Hindlimb muscle (tissue), 1 donor: ENCODE measurements at regions not wholly inside any gene's neighbourhood (a gene's known extent, or its start where the extent isn't known, plus 50 kb on each side); places are given as distances from the start of the nearest gene placed in this dataset.
"Not testable (repeated sequence)": the region's sequence is repeated elsewhere in the genome, so short reads cannot be mapped to it uniquely, and the experiment has no call there.

Experiments
- DNase-seq: peaks from one replicate; pipeline ENCODE4 v3.0.0-alpha.2; 2013

- DNase-seq = no peak
These were observed 369.6 kb upstream of the SLC7A11 start for GRCh38 chr4:138611721-138612120.

DNA sequence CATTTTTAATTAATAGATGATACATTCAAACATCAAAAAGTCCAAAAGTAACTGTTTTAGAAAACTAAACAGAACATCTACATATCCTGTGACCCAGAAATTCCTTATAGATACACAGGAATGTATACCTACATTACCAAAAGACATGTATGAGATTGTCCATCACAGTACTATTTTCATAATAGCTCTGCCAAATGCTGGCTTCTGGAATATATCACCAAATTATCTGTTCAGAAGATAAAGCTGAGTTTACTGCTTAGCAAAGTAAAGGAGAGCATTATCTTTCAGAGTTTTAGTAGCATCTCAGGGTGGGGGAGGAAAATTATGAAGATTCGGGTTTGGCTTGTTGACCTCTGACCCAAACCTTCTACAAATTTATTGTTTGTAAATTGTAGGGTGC, 368.9 kb upstream of the SLC7A11 start:
- DNase-seq = no peak

GRCh38 chr4:138609943-138610350, 367.8 kb upstream of the SLC7A11 start:
- DNase-seq = no peak

DNA sequence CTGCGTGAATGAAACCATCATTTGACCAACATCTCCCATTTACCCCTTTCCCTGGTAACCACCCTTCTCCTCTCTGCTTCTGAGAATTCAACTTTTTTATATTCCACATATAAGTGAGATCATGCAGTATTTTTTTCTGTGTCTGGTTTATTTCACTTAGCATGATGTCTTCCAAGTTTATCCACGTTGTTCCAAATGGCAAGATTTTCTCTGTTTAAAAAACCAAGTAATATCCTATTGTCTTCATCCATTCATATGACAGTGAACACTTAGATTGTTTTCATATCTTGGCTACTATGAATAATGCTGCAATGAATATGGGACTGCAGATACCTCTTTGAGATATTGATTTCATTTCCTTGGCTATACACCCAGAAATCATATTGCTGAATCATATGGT, 362.4 kb upstream of the SLC7A11 start:
- no peak for DNase-seq

DNA sequence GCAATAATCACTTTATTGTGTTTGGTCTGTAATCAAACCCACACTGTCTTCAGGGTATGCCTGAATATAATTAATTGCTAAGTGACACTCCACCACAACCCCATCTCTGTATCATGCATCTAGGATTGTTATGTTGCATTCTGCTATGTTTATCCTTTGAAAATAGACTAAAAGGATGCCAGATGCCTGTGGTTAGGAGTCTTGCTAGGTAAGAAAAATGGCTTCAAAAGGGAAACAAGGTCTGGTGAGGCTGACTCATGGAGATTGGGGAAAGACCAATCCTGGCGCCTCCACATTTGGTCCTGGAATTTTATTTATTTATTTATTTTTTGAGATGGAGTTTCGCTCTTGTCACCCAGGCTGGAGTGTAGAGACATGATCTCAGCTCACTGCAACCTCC, 360.5 kb upstream of the SLC7A11 start:
- no peak for DNase-seq

- DNase-seq = no peak
These were observed 357.8 kb upstream of the SLC7A11 start for GRCh38 chr4:138599965-138600364.

GRCh38 chr4:138598226-138598625, 356.1 kb upstream of the SLC7A11 start:
- no peak for DNase-seq

DNA sequence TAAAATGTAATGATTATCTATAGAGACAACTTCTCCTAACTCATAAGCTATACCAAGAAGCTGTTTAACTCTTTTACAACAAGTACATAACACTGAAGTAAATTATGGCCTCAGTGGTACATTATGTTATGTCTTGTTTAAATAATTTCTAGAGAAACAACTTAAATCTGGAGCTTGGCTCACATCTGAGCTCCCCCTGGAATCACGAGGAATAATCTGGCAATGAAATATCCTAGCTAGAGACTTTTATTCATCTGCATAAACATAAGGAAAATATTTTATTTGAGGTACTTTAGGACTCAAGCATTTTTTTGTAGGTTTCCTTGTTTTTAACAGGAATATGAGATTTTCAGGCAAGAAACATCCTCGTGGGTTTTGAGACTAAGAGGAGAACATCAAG, 354.7 kb upstream of the SLC7A11 start:
- DNase-seq = peak; percentile 73

DNA sequence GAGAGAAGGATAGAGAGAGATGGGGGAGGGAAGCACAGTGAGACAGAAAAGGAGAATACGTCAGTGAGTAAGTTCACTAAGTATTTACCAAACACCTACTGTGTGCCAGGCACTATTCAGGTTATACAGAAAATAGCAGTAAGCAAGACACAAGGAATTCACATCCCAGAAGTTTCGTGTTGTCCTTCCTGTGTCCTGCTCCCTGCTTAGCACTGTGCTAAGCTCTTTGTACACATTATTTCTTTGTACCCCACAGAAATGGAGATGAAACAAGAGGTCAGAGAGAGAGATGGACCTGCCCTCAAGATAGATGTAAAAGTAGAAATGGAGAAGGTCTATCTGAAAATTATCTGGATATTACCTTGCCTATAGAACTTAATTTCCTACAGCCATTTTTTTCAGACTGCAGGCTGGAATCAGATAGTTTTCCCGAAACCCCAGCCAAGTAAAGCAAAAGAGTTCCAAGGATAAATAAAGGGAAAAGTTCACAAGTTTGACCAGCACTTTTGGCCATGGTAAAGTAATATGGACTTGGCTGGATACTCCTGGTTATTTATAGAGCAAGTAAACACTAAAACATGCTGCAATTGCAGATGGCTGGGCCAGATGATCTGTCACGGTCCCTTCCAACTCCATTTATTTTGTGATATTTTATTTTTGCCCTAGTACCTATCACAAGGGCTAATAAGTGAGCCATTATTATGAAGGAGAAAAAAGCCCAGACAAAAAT, 353.7 kb upstream of the SLC7A11 start:
- peak; percentile 89 for DNase-seq

DNA sequence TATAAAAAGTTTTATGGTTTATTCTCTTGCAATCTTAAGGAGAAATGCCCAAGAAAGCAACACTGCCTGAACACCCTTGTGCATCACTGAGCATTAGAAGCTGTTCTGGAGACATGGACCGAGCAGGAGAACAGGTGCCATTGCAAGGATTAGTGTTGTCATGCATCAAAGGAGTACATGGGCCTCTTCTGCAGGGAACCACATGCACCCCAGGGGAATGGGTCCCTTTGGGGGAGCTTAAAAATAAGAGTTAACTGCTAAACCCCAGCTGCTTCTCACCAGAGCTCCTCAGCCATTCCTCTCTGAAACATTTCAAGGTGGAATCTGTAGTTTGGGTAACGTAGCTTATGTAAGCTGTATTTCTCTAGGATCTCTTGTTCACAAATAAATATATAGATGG, 353.0 kb upstream of the SLC7A11 start:
- DNase-seq = no peak

GRCh38 chr4:138592796-138593195, 350.6 kb upstream of the SLC7A11 start:
- no peak for DNase-seq

GRCh38 chr4:138591808-138592207, 349.7 kb upstream of the SLC7A11 start:
- no peak for DNase-seq

- DNase-seq = no peak
These were observed 346.4 kb upstream of the SLC7A11 start for GRCh38 chr4:138588501-138588900.

- no peak for DNase-seq
These were observed 337.0 kb upstream of the SLC7A11 start for GRCh38 chr4:138579146-138579545.

GRCh38 chr4:138577826-138578225, 335.7 kb upstream of the SLC7A11 start:
- DNase-seq = not testable (repeated sequence)

GRCh38 chr4:138577145-138577544, 335.0 kb upstream of the SLC7A11 start:
- DNase-seq = no peak

- DNase-seq = no peak
These were observed 334.5 kb upstream of the SLC7A11 start for GRCh38 chr4:138576684-138577083.

- DNase-seq = no peak
These were observed 331.1 kb upstream of the SLC7A11 start for GRCh38 chr4:138573246-138573645.

- no peak for DNase-seq
These were observed 329.9 kb upstream of the SLC7A11 start for GRCh38 chr4:138572007-138572406.

GRCh38 chr4:138567696-138568095, 325.5 kb upstream of the SLC7A11 start:
- DNase-seq = no peak

DNA sequence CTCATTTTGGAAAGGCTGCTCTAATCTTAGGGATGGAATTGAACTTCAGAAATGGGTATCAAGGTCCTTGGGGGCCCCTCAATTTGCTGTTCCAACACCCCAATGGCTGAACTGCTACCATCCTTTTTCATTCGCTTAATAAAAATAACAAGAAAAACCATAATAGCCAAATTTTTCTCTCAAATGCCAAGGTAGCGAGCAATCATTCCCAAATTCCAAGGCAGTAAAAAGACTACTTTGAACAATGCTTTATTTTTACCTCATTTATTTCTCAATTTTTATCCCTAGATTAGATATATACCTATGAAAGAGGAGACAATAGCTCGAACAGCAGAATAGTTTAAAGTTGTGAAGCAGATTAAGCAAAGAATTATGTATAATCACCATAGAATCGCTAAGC, 323.4 kb upstream of the SLC7A11 start:
- no peak for DNase-seq

GRCh38 chr4:138562544-138562991, 320.4 kb upstream of the SLC7A11 start:
- peak; percentile 48 for DNase-seq

DNA sequence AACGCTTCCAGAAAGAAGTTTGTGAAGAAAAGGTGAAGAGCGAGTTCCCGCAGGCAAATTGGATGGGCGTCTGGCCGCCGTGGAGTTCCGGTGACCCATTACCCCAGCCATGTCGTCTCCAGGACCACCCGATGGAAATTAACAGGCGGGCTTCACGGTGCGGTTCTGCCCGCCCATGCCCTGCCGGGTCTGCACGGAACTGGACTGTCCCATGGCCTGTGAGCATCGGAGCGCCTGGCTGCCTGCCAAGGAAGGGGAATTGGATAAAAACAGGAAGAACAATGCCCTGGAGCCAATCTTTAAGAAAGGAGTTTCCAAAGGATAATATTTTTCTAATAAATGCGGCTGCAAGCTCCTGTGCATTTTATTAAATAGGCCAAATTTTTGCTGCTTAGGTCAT, 319.8 kb upstream of the SLC7A11 start:
- DNase-seq = no peak

DNA sequence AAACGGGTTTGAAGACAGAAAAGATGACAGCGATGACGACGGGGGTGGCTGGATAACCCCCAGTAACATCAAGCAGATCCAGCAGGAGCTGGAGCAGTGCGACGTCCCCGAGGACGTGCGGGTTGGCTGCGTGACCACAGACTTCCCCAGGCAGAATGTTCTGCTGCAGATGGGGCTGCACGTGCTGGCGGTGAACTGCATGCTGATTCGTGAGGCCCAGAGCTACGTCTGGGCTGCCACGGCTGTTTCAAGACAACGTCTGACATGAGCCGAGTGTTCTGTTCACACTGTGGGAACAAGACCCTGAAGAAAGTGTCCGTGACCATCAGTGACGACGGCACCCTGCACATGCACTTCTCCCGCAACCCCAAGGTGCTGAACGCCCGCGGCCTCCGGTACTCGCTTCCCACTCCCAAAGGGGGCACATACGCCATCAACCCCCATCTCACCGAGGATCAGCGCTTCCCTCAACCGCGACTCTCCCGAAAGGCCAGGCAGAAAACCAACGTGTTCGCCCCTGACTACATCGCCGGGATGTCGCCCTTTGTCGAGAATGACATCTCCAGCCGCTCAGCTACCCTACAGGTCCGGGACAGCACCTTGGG, 319.2 kb upstream of the SLC7A11 start:
- DNase-seq = no peak

DNA sequence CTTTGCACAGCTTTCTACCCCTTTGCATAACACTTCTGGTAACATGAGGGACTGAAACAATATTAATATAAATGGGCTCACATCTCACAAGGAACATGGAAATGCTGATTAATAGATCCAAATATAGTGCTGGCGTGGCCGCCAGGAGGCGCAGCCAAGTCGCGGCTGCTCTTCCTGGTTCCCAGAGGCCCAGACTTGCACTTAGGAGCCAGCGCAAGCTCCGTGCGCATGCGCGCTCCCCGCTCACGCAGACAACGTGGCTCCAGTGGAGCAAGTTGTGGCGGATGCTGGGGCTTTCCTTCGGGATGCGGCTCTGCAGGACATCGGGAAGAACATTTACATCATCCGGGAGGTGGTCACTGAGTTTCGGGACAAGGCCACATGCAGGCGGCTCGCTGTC, 318.3 kb upstream of the SLC7A11 start:
- DNase-seq = no peak
